Urothelium cell line (cell line): ENCODE measurements at regions not wholly inside any gene's neighbourhood (a gene's known extent, or its start where the extent isn't known, plus 50 kb on each side); places are given as distances from the start of the nearest gene placed in this dataset.
"Not testable (repeated sequence)": the region's sequence is repeated elsewhere in the genome, so short reads cannot be mapped to it uniquely, and the experiment has no call there.

Source experiments
- DNase-seq: peaks from one replicate; pipeline ENCODE4 v3.0.0; 2011; ENCODE audit warnings: low spot score, mixed read lengths
- FAIRE-seq: peaks from 2 replicates; lab custom pipeline; 2011; peaks lifted over from hg19 to GRCh38; lab: Jason Lieb, UNC

DNA sequence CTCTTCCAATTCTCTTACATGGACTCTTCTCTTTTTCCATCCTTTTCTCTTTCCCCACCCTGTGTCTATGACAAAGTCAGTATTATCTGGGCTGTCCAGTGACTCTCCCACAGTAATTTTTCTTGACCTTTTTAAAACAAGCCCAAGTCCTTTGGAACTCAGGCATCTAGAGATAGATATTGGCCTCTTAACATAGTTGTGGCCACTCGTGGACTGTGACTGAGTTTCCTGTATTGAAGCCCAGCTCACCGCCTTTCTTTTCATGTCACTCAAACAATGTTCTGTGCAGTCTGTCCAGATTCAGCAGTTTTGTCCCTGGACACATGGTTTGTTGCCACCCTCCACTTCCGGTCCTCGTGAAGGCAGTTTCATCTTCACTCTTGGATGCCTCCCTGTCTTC, 110.9 kb upstream of the CDC14C start:
- no peak for DNase-seq
- peak; percentile 76 for FAIRE-seq

DNA sequence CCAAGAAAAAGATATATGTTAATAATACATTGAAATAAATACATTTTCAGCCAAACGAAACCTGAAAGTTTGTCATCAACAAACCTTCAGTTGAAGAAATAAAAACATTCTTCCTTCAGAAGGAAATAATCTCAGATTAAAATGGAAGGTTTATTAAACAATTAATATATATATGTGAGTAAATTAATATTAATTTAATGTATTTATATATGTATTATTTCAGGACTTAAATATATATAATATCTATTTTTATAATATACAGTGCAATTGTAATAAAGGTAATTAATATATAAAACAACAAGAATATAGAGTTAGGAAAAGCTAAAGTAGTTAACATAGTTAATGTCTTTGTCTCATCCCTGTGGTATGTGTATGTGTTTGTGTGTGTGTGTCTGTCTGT, 102.2 kb upstream of the CDC14C start:
- FAIRE-seq (no peak), DNase-seq (no peak)

DNA sequence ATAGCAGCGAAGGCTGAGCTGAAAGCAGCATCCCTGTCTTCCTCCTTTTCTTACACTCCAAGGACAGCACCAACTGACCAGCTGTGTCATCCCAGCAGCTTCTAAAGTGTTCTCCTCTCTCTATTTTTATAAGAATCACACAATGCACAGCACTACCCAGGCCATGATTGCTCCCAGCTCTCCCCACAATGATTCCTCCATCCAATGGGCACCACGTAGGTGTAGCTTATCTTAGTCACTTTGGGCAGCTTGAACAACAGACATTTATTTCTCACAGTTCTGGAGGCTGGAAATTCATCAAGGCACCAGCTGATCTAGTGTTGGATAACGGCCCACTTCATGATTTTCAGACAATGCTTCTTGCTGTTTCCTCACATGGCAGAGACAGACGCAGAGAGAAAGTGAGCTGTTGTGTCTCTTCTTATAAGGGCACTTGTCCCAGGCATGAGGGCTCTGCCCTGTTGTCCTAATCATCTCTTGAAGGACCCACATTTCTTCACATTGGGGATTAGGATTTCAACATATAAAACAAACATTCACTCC, 92.0 kb upstream of the CDC14C start:
- FAIRE-seq = peak; percentile 87
- DNase-seq = no peak

DNA sequence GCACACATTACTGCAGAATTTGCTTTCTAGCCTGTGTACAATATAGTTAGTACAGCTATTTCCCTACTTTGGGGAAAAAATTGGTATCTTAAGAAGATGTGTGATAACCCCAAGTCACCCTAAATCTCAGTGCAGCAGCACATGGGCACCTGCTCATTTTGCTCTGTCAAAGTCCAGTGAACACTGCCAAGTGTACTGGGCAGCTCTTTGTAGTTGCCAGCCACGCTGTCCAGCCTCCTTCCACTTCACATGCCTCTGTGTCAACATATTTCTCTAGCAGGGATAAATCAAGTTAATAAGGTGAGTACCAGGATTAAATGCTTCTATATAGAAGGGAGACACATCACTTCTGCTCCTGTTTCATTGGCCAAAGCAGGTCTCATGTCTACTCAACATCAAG, 87.1 kb upstream of the CDC14C start:
- FAIRE-seq = no peak
- DNase-seq = no peak

DNA sequence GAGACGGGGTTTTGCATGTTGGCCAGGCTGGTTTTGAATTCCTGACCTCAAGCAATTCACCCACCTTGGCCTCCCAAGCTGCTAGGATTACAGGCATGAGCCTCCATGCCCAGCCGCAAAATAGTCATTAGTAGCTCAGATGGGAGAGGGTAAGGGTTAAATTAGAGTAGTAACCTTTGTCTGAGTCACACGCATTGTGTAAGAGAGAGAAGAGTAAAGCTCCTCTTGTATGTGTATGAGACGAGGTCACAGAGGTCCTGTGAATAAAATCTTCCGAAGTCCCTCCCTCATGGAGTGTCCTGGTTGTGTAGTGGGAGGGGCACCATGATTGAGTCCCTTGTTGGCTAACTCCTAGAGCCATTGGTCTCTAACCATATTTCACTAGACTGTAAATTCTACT, 85.2 kb upstream of the CDC14C start:
- peak; percentile 21 for DNase-seq
- no peak for FAIRE-seq

DNA sequence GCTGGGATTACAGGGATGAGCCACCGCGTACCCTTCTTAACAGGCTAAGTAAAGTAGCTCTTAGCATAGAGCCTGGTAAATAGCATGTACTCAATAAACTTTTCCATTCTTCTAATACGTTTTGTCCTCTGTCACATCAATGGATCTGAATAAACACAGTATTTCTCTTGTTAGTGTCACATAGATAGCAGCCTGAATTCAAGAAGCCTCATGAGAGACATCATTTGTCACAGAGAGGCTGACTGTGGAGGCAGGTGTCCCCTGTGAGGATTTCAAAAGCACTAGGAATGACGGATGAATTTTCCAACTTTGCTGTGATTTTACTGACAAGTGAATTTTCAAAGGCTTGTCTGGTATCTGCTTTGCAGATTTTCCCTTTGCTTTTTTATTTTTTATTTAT, 82.6 kb upstream of the CDC14C start:
- DNase-seq (no peak), FAIRE-seq (no peak)

DNA sequence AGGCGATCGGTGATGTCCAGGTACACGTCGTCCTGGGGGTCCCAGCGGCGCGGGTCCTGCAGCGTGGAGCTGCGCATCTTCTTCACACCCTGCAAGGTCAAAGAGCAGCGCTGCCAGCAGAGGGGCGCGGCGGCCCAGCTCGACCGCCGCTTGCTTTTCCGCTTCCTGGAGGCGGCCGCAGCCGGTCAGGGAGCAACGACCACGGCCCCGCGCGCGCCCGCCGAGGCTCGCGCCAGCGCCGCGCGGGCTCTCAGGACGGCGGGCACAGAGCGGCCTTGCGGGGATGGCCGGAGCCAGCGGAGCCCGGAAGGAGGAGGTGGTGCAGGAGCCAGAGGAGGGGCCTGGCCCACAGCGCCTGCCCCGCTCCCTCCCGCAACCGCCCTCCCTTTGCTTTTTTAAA, 76.4 kb upstream of the CDC14C start:
- DNase-seq (no peak), FAIRE-seq (no peak)

DNA sequence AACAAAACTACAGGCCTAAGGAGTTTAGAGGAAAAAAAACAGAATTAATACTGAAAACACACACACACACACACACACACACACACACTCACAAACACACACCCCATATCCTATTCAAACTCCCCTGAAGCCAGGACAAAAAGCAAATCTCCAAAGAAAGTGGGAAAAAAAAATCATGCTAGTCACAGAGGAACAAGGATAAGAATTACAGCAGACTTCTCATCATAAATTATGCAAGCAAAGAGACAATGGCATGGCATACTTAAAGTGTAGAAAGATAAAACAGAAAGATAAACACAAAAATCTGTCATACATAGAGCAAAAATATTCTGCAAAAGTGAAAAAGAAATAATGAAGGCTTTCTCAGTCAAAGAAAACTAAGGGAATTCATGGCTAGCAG, 63.9 kb upstream of the CDC14C start:
- DNase-seq = not testable (repeated sequence)
- peak; percentile 17 for FAIRE-seq

DNA sequence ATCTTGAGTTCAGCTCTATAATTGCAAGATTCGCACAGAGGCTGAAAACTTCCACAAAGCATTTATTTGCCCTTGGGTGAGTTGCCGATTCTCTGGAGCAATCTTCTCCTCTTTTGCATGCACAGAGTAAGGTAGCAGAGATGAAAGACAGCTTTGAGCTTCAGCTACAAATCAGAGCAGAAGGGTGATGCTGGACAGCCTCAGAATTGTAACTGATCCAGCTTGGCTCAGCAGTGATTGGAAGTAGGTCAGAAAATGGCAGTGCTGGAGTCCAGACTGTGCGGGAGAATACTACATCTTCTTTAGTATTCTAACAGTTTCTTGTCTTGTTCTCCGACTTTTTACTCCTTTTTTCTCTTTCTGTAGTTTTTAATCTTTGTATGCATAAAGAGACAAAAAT, 55.4 kb upstream of the CDC14C start:
- DNase-seq (no peak), FAIRE-seq (no peak)

DNA sequence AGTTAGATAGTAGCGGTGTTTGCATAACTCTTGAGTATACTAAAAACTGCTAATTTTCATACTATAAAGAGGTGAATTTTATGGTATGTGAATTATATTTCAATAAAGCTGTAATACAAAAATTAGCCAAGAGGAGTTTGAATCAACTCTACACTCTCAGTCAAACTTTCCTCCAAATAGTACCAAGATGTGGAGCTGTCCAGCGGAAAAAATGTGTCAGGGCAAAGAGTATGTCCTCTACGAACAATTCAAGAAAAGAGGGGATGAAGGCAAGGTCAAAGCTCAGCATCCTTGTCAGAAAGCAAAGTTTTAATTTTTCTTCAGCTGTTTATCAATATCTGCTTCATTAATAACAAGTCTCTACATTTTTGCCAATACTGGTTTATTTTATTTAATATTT, 51.8 kb upstream of the CDC14C start:
- DNase-seq (no peak), FAIRE-seq (no peak)
